ENCODE measurements at regions not wholly inside any gene's neighbourhood (a gene's known extent, or its start where the extent isn't known, plus 50 kb on each side); places are given as distances from the start of the nearest gene placed in this dataset.

- DNase-seq (ENCODE audit: low spot score) (no peak), ATAC-seq (ENCODE audit: low read depth) (no peak)
- Histone ChIP-seq H3K36me3 (ENCODE audit: low read depth) (no peaks in the 10 kb centered on the region), H3K4me1 (ENCODE audit: insufficient read depth, poor library complexity, severe bottlenecking) (no peaks in the 10 kb centered on the region), H3K9me3 (ENCODE audit: severe bottlenecking) (no peaks in the 10 kb centered on the region), H3K4me3 (ENCODE audit: severe bottlenecking) (no peak overlapping the region), H3K27ac (ENCODE audit: poor library complexity, severe bottlenecking) (no peak overlapping the region), H3K27me3 (ENCODE audit: insufficient read depth, poor library complexity, severe bottlenecking) (no peaks in the 10 kb centered on the region)
- no peak for TF ChIP-seq CTCF (IDR thresholded peaks at IDR 0.05; ENCODE audit: poor library complexity, severe bottlenecking)
Observed at GRCh38 chr15:96186105-96186504, 144.4 kb upstream of the NR2F2 start.

DNA sequence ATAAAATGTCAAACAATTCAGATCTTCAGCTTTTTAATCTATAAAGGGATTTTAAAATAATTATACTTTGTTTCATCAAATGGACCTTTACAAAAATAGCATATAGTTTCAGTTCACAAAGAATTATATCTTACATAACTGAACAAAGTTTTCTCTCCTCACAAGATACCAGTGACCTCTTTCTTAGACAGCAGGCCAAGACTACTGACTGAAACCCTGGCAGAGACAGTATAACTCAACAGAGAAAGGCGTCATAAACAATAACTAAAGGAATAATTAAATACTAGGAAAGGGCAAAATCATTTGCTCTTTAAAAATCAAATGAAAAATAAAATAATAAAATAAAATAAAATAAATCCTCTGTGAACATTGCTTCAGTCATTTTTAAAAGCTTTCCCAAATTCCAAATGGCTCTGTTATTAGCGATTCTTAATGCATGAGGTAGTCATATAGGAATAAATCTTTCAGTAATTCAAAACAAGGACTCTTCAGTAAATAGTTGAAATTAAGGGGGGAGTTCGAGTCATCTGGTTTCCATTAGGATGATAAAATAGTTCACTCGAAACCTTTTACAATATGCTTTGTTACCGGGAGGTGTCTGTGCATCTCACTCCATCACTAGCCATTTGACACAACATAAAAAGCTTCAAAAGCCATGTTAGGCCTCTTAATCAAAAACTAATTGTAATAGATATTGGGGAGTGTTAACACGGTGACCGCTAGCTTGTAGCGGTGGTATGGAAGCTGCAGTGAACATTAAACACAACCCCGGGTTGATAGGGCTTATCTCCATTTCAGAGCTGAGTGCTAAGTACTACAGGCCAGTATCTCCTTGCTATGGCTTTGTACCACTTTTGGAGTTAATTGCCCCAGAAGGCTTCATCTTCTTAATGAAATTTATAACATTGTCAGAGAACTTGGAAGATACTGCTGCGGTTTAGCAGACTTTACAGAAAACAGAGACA lies 142.9 kb upstream of the NR2F2 start:
- Histone ChIP-seq H3K27ac (ENCODE audit: poor library complexity, severe bottlenecking) (no peak overlapping the region), H3K4me3 (ENCODE audit: severe bottlenecking) (no peak overlapping the region), H3K4me1 (ENCODE audit: insufficient read depth, poor library complexity, severe bottlenecking) (no peaks in the 10 kb centered on the region), H3K27me3 (ENCODE audit: insufficient read depth, poor library complexity, severe bottlenecking) (no peaks in the 10 kb centered on the region), H3K9me3 (ENCODE audit: severe bottlenecking) (no peaks in the 10 kb centered on the region), H3K36me3 (ENCODE audit: low read depth) (no peaks in the 10 kb centered on the region)
- ATAC-seq (ENCODE audit: low read depth) (no peak), DNase-seq (ENCODE audit: low spot score) (no peak)
- no peak for TF ChIP-seq CTCF (IDR thresholded peaks at IDR 0.05; ENCODE audit: poor library complexity, severe bottlenecking)

DNA sequence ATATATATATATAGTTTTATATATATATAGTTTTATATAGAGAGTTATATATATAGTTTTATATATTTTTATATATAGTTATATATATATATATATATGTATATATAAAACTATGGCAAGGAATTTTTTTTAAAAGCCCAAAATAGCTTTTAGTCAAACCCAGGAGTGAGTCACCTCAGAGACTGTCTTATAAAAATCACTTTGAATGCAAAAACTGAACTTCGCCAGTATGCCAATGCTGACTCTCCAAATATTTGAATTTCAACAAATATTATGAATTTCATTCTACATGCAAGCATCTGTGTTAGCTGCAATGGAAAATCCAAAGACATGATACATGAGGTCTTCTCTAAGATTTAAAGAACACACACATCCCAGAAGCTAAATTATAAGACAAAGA lies 132.8 kb upstream of the NR2F2 start:
- Histone ChIP-seq H3K4me3 (ENCODE audit: severe bottlenecking) (no peak overlapping the region), H3K4me1 (ENCODE audit: insufficient read depth, poor library complexity, severe bottlenecking) (no peaks in the 10 kb centered on the region), H3K27ac (ENCODE audit: poor library complexity, severe bottlenecking) (no peak overlapping the region), H3K9me3 (ENCODE audit: severe bottlenecking) (no peaks in the 10 kb centered on the region), H3K27me3 (ENCODE audit: insufficient read depth, poor library complexity, severe bottlenecking) (no peaks in the 10 kb centered on the region), H3K36me3 (ENCODE audit: low read depth) (no peaks in the 10 kb centered on the region)
- ATAC-seq (ENCODE audit: low read depth) (no peak), DNase-seq (ENCODE audit: low spot score) (no peak)
- TF ChIP-seq CTCF (IDR thresholded peaks at IDR 0.05; ENCODE audit: poor library complexity, severe bottlenecking), result no peak

GRCh38 chr15:96199111-96199510 lies 131.4 kb upstream of the NR2F2 start:
- no peak overlapping the region for H3K27ac ChIP-seq (ENCODE audit: poor library complexity, severe bottlenecking)
- no peaks in the 10 kb centered on the region for H3K36me3 ChIP-seq (ENCODE audit: low read depth)
- ATAC-seq (ENCODE audit: low read depth), result no peak
- TF ChIP-seq CTCF (IDR thresholded peaks at IDR 0.05; ENCODE audit: poor library complexity, severe bottlenecking), result no peak
- H3K27me3 ChIP-seq (ENCODE audit: insufficient read depth, poor library complexity, severe bottlenecking), result no peaks in the 10 kb centered on the region
- no peak for DNase-seq (ENCODE audit: low spot score)
- no peaks in the 10 kb centered on the region for H3K9me3 ChIP-seq (ENCODE audit: severe bottlenecking)
- H3K4me1 ChIP-seq (ENCODE audit: insufficient read depth, poor library complexity, severe bottlenecking), result no peaks in the 10 kb centered on the region
- no peak overlapping the region for H3K4me3 ChIP-seq (ENCODE audit: severe bottlenecking)
